Stimulated activated CD8-positive, alpha-beta memory T cell treated with anti-CD3 and anti-CD28 coated beads, Interleukin-2, amount 100 ng/mL, for 1 hour (primary cell): ENCODE measurements at regions not wholly inside any gene's neighbourhood (a gene's known extent, or its start where the extent isn't known, plus 50 kb on each side); places are given as distances from the start of the nearest gene placed in this dataset.

ENCODE experiments used
- DNase-seq, 2 donors: peaks; one replicate each; pipeline ENCODE4 v3.0.0-alpha.2; 2020; ENCODE audit warnings: low read depth in 2 of 2

- DNase-seq: no peak
Measured at GRCh38 chr6:2535506-2535905, 215.2 kb downstream of the MYLK4 start.

DNA sequence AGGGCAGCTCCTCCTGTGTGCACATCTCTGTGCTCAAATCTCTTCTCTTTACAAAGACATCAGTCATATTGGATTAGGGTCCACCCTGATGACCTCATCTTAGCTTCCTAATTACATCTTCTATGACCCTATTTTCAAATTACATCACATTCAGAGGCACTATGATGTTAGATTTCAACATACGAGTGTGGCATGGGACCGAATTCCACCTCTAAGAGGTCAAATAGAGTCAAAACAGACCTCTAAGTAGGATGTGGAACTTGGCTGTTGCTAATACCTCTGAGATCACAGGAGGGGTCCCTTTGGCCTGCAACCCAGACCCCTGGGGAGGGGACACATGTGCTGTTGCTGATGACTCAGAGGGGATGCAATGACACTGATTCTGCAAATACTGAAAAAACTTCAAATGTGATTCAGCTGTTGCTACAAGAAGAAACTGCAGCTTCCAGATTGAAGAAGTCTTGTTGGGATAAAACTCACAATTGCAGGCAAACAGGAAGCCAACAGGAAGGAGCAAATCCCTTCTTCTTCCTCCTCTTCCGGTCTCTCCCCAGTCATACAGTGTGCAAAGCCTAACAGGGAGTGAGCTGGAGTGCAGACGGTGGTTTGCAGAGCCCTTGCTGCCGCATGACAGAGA is 216.2 kb downstream of the MYLK4 start:
- DNase-seq: no peak

DNA sequence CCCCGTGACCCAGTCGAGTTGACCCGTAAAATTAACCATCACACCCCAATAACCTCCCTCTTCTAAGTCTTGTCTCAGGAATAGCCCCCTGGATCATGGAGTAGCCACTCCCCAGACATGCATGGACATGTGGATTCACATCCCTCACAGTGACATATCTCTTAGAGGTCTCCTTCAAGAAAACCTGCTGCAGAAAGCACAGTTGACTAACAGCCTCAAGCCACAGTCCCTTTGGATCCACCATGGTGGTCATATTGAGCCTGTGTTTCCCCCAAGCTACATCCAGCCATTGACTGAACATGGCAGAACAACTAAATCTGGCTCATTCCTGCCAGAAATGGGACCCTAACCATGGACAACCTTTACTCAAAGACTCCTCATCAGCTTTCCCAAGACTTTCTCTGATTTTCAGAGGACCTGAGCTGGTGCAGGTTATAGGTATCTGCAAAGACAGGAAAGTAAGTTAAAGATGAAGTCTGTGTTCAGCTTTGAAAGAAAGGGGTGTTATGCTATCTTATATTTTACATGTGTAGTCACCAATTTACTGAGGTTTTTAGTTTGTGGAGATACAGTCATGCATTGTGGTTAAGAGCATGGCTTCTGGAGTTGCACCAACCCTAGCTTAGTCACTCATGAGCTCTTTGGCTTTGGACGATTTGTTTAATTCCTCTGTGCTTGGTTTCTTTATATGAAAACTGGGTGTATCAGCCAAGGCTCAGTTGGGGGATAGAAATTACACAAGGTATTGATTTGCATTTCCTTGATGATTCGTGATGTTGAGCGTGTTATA is 219.1 kb downstream of the MYLK4 start:
- no peak for DNase-seq

GRCh38 chr6:2529211-2529719 is 221.5 kb downstream of the MYLK4 start:
- DNase-seq: no peak

GRCh38 chr6:2528156-2528555 is 222.6 kb downstream of the MYLK4 start:
- no peak for DNase-seq

DNA sequence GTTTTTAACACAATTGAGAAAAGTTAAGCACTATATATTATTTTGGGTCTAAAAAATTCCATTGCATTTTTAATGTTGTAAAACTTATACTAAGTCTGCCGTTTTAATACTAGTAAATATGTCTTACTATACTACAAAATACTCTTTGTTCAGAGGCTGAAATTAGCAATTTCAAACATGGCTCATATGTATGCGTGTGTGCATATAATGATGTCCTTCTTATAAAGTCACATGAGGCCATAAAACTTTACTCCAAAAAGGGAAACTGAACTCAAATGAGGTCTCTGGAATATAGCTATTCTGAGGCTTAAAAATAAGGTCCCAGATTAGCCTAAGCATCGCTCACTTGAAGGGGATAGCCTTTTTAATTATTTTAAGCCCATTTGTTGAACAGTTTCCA is 224.0 kb downstream of the MYLK4 start:
- DNase-seq: no peak

DNA sequence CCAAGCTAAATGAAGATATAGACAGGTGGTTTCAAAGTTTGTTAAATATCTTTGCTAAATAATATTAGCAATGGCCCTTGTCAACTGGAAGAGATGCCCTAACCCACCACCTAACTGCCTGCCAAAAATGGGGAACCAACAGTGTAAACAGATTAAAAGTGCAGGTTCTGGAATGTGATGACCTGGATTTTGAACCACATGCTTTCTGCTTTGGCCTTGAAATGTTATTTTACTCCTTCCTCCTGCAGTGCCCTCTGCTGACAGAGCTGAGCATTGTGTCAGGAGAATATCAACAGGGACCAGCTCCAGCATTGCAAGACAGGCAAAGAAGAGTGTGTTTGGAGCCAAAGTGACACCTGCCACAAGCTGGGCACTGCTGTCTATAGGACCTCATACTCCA is 226.6 kb downstream of the MYLK4 start:
- DNase-seq: no peak

DNA sequence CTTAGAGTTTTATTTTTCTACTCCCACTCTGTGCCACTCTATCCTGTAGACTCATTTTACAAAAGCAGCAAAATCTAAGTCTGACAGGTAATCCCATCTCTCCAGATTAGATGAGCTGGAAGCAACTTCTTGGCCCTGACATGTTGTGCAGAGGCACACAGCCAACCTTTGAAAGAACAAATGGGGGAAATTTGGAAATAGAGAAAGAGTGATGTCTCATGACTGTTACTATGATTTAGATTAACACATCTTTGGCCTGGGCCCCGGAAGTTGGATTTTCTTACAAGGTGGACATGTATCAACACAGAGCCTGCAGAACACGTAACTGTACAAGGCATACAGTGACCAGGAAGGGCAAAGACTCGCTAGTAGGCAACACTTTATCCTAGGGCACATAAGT is 227.7 kb downstream of the MYLK4 start:
- DNase-seq: no peak

GRCh38 chr6:2522521-2522920 is 228.2 kb downstream of the MYLK4 start:
- DNase-seq: no peak

DNA sequence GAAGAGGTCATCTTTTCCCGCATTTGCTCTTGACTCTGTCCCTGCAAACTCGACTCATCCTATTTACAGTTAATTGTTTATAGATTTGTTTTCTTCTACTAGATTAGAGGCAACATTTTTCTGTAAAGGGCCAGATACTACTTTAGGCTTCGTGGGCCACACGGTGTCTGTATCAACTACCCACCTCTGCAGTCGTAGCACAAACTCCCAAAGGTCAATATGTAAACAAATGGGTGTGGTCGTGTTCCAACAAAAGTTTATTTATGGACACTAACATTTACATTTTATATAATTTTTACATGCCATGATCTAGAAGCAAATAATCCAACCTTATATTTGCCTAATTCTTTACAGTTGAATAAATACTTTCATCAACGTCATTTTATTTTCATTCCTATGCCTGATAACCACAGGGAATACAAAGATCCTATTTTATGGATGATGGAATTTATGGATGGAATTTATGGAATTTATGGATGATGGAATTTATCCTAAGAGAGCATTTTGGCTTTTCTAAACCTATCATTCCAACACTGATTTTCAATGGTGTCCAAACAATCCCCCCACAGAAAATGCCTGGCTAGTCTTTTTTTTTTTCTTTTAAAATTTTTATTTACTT is 232.8 kb downstream of the MYLK4 start:
- DNase-seq: no peak

DNA sequence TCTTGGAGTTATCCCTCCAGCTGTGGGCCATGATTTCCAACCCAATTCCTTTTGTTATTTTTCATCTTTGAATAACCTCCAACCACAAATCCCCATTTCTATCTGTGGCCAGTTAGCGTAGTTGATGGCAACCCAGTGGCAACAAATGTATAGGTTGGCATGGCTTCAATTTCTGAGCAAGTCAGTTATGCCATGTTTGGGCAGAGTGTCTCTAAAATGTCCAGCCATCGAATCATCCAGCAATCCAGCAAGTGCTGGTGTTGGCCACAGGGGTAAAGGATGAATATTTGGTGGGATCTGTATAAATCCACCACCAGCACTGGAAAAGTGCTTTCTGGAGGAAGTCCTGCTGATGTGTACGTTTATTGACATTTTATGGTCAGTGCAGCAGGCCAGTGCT is 233.3 kb downstream of the MYLK4 start:
- DNase-seq: no peak

DNA sequence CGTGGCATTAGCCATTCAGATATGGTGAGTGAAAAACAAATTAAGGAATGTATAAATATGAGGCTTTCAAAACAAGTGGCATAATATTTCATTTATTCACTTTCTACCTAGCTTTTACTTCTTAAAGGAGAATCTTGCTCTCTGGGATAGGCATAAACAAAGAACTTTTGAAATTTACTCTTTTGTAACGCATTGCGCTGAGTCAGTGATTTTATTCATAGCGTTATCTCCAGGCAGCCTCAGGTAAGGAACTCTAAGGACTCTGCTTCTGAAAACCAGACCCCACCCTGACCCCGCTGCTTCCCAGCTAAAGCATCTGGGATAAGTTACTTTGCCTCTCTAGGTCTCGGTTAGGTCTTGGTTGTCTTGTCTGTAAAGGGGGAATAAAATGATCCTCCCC is 234.7 kb downstream of the MYLK4 start:
- no peak for DNase-seq

DNA sequence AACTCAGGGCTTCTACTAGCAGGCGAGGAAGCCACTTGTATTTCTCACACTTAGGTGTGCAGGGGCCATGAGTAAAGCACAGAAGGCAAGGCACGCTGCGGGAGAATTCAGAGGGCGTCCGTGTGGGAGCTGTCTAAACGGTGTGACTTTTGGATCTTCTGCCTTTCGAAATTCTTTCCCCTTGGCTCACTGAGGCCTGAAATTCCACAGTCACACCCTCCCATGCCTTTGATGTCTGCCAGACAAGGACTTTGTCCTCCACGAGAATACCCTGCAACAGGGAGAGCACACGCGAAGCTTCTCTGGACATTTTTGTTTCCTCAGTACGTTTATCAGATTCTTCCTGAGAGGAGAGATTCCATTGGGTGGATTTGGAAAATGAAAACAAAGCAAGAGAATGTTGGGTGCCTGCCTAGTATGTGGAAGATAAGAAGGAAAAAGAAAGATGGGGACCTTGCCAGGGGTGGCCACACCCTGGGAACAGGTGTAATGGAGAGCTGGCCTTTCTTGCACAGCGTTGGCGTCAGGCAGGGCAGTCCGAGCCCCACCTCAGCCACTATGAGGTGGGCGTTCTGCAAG is 235.7 kb downstream of the MYLK4 start:
- no peak for DNase-seq

DNA sequence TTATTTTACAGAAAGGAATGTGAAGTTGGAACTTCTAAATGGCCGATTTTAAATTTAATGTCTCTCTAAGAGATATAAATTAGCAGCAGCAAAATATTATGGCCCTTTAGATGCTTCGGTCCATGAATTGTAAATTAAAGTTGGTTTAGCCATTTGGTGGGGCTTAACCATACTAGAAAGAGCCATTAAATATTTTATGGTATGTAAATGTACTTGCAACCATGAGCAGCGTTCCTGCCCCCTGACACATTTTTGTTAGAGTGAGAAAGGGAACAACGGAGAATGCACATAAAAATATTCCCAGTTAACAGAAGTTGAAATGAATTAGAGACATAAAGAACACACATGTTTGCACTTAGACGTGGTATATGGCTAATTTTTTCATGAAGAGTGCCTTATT is 237.9 kb downstream of the MYLK4 start:
- DNase-seq: no peak

GRCh38 chr6:2510316-2510715 is 240.4 kb downstream of the MYLK4 start:
- DNase-seq: no peak

- DNase-seq: no peak
Measured at GRCh38 chr6:2509711-2510110, 241.0 kb downstream of the MYLK4 start.

DNA sequence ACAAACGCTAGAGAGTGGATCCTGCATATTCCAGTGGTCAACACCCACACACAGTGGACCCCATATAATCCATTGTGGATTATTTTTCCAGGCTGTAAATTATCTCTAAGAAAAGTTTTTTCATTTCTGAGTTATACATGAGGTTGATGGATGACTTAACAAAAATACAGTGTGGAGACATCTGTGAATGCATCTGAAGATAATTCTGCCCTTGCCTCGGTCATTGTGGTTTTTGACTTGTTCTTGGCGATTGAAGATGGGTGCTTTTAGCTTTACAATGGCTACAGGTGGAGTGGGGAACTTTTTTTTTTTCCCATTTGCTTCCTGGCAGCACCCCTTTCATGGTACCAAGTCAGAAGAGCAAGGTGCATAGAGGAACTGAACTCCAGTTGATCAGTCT is 242.7 kb downstream of the MYLK4 start:
- no peak for DNase-seq

- DNase-seq: no peak
Measured at GRCh38 chr6:2507521-2508037, 243.1 kb downstream of the MYLK4 start.

DNA sequence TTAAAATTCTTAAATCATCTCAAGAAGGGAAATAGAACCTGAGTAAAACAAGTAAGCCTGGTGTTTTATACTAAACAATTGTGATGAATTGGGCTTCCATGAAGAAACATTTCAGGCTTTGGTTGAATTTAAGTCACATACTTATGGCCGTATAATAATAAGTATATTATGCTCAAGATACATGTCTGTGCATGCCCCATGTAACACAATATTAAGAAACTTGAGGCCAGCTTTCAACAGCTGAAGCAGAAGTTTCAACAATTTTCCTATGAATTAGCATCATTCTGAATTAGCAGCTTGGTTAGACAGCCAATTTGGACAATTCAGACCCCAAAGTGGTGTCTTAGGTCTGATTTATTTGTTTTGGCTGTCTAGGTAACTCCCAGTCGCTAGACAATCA is 243.7 kb downstream of the MYLK4 start:
- no peak for DNase-seq

GRCh38 chr6:2505624-2506023 is 245.1 kb downstream of the MYLK4 start:
- DNase-seq: no peak

GRCh38 chr6:2504495-2505064 is 246.1 kb downstream of the MYLK4 start:
- no peak for DNase-seq
